HG02623 (cell line): ENCODE measurements at regions not wholly inside any gene's neighbourhood (a gene's known extent, or its start where the extent isn't known, plus 50 kb on each side); places are given as distances from the start of the nearest gene placed in this dataset.
"Not testable (repeated sequence)": the region's sequence is repeated elsewhere in the genome, so short reads cannot be mapped to it uniquely, and the experiment has no call there.

ENCODE experiments used
- ATAC-seq: cut with Tn5 transposase; IDR thresholded peaks from one replicate; pipeline ENCODE4 v1.9.1; 2021; ENCODE audit warnings: moderate library complexity; ENCODE audit not compliant: unreplicated experiment

GRCh38 chr22:19599626-19600243 is 75.5 kb upstream of the CLDN5 start:
- ATAC-seq, result no peak

DNA sequence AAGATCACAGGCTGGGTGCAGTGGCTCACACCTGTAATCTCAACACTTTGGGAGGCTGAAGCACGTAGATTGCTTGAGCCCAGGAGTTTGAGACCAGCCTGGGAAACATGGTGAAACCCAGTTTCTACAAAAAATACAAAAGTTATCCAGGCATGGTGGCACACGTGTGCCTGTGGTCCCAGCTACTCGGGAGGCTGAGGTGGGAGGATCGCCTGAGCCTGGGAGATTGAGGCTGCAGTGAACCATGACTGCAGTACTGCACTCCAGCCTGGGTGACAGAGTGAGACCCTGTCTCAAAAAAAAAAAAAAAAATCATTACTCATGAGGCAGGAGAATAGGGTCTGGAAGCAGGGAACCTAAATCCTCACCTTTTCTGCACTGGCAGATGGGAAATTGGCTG is 79.1 kb upstream of the CLDN5 start:
- ATAC-seq, result not testable (repeated sequence)

DNA sequence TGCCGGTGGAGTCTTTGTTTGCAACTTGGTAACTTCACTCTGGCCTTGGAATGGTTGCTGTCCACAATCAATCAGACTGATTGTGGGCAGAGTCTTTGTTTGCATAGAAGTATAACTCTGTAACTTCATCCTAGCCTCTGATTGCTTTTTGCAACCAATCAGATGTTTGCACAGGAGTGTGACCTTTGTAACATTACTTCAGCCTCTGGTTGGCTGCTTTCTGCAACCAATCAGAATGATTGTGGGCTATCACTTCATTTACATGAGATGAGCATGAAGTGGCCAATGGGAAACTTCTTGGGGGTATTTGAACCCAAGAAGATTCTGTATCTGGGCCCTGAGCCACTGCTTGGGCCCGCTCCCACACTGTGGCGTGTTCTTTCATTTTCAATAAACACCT is 79.6 kb upstream of the CLDN5 start:
- no peak for ATAC-seq

- no peak for ATAC-seq
Observed at GRCh38 chr22:19604711-19605268, 80.6 kb upstream of the CLDN5 start.

DNA sequence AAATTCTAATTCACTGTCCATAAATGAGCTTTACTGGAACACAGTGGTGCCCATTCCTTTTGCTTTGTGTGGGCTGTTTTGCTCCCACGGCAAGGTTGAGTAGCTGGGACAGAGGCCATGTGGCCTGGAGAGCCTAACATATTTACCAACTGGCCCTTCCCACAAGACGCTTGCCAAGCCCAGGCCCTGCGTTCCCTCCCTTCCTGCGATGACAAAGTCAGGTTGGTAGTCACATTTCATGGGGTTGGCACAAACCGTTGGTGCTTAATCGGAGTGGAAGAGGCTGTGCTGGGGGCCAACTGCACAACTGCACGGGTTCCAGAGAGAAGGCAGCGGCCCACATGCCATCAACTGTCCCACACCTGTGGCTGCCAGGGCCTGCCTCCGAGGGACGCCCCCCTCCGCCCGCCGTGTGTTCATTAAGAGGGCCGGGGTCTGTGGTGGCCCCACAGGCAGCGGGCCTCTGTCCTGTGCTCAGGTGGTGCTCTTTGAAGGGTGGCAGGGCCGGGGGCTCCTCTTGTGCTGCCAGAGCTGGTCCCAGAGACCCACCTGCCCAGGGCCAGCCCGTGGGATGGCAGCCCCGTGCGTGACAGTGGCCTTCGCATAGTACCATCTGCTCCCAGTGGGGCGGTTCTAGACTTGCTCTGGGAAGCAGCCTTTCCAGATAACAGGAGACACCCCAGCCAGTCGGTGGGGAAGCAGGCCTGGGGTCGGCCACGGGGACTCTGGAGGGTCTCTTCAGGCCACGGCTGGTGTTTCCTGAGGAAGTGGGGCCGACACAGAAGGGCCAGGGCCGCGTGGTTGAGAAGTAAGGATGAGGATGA is 81.5 kb upstream of the CLDN5 start:
- ATAC-seq, result no peak

DNA sequence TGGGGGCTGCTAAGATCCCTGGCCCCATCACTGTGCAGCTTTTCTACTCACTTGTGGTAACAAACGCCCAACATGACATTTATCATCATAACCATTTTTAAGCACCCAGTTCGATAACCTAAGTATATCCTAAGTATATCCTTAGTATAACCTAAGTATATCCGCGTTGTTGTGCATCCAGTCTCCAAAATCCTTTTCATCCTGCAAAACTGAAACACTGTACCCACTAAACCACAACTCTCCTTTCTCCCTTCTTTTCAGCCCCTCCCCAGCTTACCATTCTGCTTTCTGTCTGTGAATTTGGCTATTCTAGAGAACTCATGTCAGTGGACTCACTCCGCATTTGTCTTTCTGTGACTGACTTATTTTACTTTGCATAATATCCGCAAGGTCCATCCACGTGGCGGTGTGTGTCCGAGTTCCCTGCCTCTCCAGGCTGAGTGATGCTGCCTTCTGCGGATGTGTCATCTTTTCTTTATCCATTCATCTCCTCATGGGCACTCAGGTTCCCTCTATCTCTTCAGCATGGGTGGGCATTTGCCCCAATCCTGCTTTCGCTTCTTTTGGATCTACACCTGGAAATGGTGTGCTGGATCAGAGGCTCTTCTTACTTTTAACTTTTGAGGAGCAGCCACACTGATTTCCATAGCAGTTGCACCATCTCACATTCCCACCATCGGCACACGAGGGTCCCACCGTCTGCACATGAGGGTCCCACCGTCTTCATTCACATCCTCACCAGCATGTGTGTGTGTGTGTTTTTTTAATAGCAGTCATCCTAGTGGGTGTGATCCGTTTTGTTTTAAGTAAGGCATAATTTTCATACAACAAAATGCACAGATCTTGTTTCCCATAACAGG is 82.4 kb upstream of the CLDN5 start:
- ATAC-seq, result no peak

GRCh38 chr22:19607192-19608002 is 83.2 kb upstream of the CLDN5 start:
- no peak for ATAC-seq

- ATAC-seq, result no peak
Observed at GRCh38 chr22:19608003-19608690, 83.9 kb upstream of the CLDN5 start.

DNA sequence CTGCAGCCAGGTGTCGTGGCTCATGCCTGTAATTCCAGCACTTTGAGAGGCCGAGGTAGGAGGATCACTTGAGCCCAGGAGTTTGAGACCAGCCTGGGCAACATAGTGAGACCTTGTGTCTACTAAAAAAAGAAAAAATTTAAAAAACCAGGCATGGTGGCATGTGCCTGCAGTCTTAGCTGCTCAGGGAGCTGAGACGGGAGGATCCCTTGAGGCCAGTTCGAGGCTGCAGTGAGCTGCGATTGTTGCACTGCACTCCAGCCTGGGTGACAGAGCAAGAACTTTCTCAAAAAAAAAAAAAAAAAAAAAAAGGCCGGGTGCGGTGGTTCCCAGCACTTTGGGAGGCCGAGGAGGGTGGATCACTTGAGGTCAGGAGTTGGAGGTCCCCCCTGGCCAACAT is 85.5 kb upstream of the CLDN5 start:
- ATAC-seq, result not testable (repeated sequence)

DNA sequence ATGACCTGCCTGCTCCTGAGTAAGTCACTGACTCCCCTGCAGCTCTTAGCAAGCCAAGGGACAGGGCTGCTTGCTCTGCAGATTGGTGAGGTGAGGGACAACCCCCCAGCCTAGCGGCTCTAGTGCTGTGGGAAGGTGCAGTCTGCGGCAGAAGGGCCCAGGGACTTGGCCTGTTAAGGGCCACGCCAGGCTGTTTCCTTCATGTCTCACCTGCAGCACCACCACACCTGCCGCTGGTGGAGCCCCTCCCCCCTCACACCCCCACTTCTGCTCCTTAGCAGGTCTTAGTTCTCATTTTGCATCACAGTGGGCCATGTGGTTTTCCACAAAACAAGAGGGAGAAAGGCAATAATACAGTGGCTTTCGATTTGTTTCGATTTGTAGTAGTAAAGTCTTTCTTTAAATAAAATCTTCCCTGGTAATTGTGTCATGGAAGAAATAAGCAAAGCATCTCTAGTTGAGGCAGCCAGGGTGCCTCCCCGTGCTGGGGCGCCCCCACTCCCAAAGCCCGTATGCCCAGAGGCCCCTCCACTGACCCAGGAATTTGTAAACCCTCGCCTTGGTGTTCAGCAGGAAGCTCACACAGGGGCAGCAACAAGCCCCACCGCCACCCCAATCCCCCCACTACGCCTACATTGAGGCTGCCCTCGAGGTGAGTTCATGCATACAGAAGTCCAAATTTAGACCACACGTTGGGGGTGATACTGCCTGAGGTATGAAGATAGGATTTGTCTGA is 86.5 kb upstream of the CLDN5 start:
- ATAC-seq, result no peak

GRCh38 chr22:19611590-19611989 is 87.4 kb upstream of the CLDN5 start:
- no peak for ATAC-seq

- no peak for ATAC-seq
Observed at GRCh38 chr22:19612866-19613572, 88.8 kb upstream of the CLDN5 start.

GRCh38 chr22:19614536-19614863 is 90.3 kb upstream of the CLDN5 start:
- ATAC-seq, result no peak

DNA sequence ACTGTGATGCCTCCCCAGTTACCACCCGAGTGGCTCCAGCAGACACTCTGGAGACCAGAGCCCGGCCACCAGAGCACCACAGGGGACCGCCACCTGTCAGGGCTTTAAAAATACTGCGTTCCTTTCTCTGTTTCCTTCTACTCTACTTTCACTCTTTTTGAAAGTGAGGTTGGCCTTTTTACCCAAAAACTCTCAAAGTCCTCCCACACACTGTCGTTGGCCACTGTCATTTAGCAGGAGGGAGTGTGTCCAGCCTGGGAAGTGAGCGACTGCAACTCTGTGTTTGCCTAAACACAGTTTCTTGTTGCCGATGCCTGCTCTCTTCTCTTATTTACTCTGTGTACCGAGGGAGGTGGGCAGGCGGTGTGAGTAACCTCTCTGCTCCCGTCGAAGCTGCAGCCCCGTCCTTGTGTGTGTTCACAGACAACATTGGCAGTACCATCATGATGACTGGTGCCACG is 90.8 kb upstream of the CLDN5 start:
- no peak for ATAC-seq

DNA sequence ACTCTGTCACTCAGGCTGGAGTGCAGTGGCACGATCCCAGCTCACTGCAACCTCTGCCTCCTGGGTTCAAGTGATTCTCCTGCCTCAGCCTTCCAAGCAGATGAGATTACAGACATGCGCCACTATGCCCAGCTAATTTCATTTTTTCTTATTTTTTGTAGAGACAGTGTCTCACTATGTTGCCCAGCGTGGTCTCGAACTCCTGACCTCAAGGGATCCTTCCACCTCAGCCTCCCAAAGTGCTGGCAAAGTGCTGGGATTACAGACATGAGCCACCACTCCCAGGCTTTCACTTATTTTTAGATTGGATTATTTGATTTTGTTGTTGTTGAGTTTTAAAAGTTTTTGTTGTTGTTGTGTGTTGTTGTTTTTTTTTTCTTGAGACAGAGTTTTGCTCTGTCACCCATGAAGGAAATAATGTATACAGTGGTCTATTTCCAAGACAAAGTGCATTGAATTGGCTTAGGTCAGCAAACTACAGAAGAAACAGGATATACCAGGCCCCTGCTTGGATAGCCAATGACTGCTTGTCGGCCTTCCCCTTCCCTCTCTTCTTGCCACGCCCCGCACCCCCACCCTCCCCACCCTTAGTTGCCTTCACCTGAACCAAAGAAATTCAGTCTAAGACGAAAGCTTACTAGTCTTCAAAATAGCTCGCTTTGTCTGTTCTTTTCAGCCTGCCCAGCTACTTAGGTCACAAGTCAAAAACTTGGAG is 91.8 kb upstream of the CLDN5 start:
- ATAC-seq, result no peak

DNA sequence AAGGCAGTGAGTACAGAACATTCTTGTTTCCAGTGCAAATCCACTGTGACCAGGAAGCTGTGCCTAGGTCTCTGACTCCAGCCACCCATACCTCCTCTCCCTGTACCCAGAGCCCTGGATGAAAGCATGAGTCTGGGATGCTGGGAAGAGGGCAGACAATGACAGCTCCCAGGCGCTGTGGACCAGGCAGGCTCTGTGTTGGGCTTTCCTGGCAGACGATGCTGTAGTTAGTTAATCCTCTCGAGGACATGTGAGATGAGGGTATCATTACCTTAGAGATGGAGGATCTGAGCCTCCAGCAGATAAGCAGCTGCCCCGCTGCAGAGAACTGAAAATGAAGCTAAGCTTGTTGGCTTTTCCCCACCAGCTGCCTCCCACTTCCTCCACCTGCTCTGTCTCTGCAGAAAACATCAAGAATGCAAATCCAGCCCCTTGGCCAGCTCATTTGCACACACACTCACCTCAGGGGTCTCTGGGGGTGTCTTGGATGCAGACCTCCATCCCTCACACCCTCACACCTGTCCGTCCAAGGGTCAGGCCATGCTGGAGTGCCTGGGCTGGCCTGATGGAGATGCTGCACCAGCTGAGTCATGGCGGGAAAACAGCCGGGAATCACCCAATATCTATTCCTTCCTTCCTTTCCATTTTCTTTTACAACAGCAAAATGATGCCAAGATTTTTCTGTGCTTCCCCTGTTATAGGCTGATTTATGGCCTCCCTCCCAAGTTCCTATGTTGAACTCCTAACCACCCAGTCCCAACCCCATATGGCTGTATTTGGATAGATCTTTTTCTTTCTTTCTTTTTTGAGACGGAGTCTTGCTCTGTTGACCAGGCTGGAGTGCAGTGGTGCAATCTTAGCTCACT is 94.9 kb upstream of the SEPTIN5 start:
- peak; percentile 72 for ATAC-seq

GRCh38 chr22:19620742-19621371 is 93.4 kb upstream of the SEPTIN5 start:
- ATAC-seq, result no peak
